ENCODE measurements at regions not wholly inside any gene's neighbourhood (a gene's known extent, or its start where the extent isn't known, plus 50 kb on each side); places are given as distances from the start of the nearest gene placed in this dataset.

DNA sequence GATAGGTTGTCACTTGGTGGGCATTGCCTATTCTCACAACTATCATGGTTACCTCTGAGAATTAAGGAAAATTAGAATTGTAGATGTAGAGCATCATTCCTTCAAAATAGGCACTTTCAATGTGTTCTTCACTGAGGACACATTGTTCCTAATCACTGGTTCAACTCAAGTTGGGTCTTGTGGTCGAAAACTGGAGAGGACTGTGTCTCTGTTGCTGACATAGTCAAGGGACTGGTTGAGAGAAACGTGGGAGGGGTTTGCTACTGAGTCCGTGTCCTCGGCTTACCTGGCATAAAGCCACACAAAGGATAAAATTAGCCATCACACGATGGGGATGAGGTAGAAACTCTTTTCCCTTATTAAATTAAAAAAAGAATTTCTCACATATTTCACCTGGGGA, 205.9 kb upstream of the CD180 start:
- no peak for DNase-seq (ENCODE audit: low read depth, low spot score)
- no peak overlapping the region for H3K4me3 ChIP-seq (ENCODE audit: low read length)

DNA sequence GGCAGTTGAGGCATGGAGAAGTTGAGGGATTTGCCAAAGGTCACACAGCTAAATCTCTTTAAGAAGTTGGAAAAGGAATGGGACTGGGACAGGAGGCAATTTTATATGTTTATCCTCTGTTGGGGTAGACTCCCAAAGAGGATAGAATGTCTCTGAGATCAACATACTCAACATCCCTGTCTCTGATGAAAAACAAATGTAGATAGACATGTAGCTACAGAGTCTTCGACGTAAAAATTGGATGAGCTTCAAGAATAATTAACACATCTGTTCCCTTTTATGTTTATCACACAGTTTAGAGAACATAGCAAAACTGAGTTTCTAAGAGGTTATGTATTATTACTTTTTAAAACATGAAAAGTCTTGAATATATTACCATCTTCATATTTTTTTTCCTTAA, 204.6 kb upstream of the CD180 start:
- no peak for DNase-seq (ENCODE audit: low read depth, low spot score)
- no peak overlapping the region for H3K4me3 ChIP-seq (ENCODE audit: low read length)

DNA sequence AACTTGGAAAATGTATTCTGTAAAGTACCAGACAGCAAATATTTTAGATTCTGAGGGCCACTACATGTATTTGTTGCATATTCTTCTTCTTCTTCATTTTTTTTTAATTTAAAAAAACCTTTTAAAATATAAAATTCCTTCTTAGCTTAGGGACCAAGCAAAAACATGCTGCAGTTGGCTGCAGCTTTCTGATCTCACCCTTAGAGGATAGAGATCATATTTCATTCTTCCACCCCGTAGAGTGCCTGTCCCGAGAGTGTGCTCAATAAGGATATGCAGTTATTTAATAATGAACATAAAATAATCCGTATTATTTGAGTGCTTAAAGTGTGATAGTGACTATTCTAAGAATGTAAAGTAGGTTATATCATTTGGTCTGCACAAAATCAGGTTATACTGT, 204.2 kb upstream of the CD180 start:
- no peak for DNase-seq (ENCODE audit: low read depth, low spot score)
- H3K4me3 ChIP-seq (ENCODE audit: low read length) = no peak overlapping the region

DNA sequence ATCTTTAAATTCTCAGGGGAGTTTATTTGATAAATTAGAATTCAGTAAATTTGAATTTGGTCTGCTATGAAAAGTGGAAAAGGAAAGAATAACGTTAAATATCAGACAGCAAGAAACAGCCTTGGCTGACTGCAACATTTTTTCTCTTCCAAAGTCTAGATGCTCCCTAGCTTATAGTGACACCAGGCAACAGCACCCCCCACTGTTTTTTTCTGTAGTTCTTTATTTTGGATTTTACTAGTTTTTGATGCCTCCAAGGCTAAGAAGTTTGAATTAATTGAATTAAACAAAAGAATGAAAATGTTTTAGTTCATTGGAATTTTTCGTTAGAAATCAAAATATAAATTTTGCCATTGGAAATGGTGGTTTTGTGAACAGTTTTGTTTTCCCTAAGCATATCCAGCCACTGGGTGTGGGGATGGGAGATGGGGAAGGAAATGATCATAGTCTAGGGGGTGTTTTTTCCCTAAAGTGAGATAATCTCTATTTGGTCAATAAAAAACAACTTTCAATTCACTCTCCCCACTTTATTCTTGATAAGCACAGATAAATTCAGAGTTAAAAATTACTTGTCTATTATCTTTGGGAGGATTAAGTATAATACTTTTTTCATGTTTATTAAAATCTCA, 199.3 kb upstream of the CD180 start:
- no peak for DNase-seq (ENCODE audit: low read depth, low spot score)
- H3K4me3 ChIP-seq (ENCODE audit: low read length) = no peak overlapping the region

DNA sequence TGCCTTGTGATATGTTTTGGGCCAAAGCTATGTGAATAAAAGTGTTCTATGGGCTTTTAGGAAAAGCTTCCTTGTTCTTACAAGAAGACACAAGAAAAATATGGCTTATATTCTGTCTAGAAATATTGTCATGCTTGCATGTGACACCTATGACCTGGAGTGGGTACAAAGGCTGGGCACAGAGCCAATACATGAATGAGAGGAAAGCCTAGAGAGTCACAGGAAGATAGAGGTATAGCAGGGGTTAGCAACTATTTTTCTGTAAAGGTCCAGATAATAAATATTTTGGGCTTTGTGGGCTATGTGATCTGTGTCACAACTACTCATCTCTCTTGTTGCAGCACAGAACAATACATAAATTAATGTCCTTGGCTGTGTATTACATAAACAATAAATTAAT, 196.6 kb upstream of the CD180 start:
- H3K4me3 ChIP-seq (ENCODE audit: low read length) = no peak overlapping the region
- DNase-seq (ENCODE audit: low read depth, low spot score) = no peak

DNA sequence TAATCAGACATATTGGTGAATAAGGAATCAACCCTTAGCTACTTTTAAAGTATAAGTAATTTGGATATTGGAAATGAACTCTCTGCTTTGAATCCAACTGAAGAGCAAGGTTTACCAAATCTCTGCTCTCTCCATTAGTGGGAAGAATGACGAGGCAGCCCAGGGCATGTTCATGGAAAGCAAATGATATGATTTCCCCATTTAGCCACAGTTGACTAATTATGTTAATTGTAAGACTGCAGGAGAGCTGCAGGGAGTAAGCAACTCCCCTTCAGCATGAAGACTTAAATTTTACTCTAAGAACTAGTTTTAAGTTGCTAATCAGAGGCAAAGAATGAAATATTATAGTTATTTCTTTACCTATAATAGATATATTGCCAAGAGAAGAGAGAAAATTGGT, 194.3 kb upstream of the CD180 start:
- no peak overlapping the region for H3K4me3 ChIP-seq (ENCODE audit: low read length)
- no peak for DNase-seq (ENCODE audit: low read depth, low spot score)

DNA sequence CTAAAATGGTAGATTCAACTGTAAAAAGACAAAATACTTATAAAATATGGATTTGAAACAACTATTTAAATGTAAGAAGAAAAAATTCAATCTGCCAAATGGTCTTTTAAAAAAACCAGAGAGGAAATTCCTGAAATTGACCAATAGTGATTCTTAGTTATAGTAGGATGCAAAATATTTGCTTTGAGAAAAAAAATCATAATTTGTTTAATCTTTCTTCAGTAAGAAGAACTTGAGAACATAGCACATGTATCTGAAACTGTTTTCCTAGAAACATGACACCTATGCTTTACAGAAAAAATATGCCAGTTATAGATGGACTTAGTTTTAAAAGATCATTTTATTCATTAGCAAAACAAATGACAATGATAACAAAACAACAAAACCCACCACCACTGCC, 186.9 kb upstream of the CD180 start:
- no peak overlapping the region for H3K4me3 ChIP-seq (ENCODE audit: low read length)
- DNase-seq (ENCODE audit: low read depth, low spot score) = no peak

DNA sequence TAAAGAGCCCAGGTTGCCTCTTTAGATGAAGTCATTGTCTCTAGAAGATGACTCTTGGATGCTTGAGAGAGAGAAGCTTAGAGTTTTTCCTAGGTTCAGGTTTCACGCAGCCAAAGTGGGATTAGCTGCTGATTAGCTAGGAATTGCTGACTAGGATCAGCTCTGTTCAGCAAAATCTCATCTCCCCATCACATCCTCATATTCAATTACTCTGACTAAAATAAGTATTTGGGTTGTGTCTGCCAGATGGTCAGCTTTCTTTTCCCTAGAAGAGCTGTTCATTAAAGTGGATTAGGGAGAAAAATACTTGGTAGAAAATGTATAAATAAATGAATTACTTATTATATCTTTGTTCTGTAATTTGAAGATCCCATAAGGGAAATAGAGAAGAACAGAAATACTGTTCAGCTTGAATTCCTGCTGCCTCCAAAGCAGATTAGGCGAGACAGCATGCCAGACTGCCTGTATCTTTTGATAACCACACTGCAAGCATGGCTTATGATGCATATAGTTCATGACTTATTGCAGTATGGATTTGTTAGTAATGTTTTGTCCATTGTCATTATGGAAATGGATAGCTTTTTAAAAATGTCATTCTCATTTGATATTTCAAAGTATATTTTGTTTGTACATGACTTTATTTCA, 184.8 kb upstream of the CD180 start:
- no peak for DNase-seq (ENCODE audit: low read depth, low spot score)
- no peak overlapping the region for H3K4me3 ChIP-seq (ENCODE audit: low read length)

DNA sequence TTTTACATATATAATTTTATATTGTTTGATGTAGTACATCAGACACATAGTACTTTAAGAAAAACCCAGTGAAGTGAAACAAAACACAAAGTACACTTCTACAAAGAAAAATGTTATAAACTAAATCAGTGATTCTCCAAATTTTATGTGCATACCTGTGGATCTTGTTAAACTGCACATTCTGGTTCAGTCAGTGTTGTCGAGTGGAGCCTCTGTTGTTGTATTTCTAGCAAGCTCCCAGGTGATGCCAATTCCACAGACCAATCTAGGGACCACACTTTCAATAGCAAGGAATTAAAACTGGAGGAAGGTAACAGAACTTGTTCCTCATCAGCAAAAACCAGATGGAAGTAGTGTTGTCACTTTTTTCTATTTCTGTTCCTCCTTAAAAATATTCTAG, 183.8 kb upstream of the CD180 start:
- no peak for DNase-seq (ENCODE audit: low read depth, low spot score)
- no peak overlapping the region for H3K4me3 ChIP-seq (ENCODE audit: low read length)

DNA sequence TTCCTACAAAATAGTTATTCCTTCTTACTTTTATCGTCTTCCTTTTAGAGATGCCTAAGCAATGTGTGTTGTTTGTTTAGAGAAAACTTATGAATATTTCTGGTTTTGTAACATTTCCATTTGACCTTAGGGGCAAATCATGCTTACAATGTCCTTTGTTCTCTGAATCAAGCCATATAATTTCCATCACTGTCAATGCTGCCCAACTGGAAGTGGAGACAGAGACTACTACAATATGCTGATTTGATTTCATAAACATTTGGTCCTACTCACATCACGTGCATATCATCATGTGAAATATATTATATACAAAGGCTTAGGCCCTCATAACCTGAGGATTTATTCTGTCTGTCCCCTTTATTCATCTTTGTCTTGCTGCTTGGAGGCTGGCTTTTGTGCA, 183.2 kb upstream of the CD180 start:
- H3K4me3 ChIP-seq (ENCODE audit: low read length) = no peak overlapping the region
- no peak for DNase-seq (ENCODE audit: low read depth, low spot score)

DNA sequence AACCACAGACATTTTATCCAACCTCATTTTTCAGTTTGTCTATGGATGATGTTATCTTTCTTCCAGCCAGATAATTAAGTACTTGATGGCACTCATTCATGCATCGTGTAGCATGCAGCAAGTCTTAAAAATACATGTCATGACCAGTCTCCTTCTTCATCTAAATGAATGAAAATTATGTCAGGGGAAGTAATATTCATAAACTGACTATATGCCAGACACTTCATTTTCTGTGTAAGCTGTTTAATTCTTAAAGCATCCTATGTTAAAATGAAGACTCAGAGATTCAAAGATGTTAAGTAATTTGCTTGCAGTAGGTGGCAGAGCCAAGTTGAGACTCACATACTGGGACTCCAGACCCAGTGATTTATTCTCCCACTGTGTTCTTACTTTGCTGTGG, 181.7 kb upstream of the CD180 start:
- H3K4me3 ChIP-seq (ENCODE audit: low read length) = no peak overlapping the region
- no peak for DNase-seq (ENCODE audit: low read depth, low spot score)

DNA sequence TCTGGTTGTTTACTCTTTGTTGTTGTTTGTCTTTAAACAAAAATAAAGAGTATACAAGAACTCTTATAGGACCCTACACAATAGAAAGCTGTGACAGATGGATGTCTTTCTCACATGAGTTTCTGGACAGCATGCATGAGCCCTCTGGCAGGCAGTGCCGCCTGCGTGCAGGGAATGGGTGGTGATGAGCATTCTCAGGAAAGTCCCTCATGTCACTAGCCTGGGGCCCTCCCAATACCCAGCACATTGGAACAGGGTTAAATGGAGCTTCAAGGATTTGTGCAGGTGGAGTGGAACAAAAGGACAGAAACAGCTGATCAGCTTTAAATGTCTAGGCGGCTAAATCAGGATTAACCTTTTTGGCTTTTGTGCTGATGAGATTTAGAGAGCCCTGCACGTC, 181.0 kb upstream of the CD180 start:
- DNase-seq (ENCODE audit: low read depth, low spot score) = no peak

DNA sequence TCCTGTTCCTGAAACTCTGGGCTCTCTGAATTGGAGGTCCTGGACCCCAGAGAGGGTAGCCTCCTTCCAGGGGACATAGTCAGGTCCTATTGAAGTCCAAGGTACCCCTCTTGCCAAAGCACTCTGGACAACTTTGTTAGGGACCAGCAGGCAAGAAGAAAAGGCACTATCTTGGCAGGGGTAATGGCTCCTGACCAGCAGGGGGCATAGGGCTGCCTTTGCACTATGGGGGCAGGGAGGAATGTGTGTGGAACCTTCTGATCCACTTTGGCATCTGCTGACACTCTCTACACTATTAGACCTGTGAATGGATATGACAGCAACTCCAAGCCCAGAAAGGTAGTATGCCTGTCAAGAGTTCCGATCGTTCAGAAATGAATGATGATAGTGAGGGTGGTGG, 179.0 kb upstream of the CD180 start:
- no peak for DNase-seq (ENCODE audit: low read depth, low spot score)
- no peak overlapping the region for H3K4me3 ChIP-seq (ENCODE audit: low read length)

More for the DNA sequence above, 181.0 kb upstream of the CD180 start:
- no peak overlapping the region for H3K4me3 ChIP-seq (ENCODE audit: low read length)

DNA sequence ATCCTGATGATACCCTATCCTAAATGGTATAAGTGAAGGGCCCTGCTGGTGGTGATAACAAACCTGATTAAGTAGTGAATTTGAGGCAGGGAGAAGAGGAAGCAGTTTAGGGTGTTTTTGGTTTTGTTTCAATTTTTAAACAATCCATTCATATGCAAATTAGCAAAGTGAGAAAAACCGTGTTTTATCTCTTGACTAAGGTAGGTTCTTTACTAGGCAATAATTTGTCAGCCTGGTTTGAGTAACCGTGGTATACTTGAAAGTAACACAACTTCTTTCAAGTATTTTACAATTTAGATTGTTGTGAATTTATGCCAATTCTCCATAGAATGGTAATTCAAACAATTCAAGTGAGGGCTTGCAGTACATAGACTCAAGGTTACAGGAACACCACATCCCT, 177.8 kb upstream of the CD180 start:
- DNase-seq (ENCODE audit: low read depth, low spot score) = no peak
- no peak overlapping the region for H3K4me3 ChIP-seq (ENCODE audit: low read length)

DNA sequence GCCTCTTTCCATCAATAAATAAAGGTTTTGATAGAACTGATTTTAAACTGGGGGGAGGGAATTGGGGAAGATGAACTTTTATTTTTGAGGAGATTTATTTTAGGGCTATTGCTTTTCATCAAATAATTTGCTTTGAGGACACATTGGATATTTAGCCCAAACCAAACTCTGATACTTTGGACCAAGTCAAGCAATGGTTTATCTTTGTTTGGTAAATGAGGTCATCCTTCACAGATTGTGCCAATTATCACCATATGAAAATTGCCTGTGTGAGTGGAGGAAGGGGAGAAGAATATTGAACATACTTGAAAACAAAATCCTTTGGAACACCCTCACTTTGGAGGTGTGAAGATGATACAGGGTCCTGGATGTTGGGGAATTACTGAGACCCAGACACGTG, 176.9 kb upstream of the CD180 start:
- H3K4me3 ChIP-seq (ENCODE audit: low read length) = no peak overlapping the region
- no peak for DNase-seq (ENCODE audit: low read depth, low spot score)

DNA sequence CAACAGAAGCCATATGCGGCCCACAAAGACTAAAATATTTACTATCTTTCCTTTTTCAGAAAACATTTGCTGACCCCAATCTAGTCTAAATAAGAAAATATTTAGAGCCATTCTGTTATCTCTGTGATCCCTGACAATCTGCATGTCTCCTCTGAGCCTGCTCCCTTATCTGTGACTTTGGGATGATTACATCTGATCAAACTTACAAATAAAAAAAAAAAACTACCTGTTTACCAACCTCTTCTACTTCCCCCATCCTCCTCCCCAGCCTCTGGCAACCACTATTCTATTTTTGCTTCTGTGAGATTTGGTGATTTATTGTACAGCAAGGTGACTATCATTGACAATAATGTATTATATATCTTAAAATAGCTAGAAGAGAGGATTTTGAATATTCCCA, 176.3 kb upstream of the CD180 start:
- H3K4me3 ChIP-seq (ENCODE audit: low read length) = no peak overlapping the region
- no peak for DNase-seq (ENCODE audit: low read depth, low spot score)

DNA sequence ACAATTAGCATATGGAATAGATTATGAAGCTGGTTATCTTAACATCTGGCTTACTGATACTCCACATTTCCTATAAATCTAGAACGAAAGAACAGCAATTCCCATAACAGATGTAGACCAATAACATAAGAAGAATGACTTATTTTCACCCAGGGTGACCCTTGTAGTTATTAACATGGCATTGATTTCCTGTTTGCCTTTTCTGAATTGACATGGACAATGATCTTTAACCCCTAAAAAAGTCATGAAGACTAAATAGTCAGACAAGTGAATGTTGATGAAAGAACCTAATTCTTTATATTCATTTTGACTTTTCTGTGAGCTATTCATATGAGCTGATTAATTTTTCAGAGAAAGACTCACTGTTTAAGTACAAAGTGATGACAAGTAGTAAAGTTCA, 175.3 kb upstream of the CD180 start:
- H3K4me3 ChIP-seq (ENCODE audit: low read length) = no peak overlapping the region
- DNase-seq (ENCODE audit: low read depth, low spot score) = no peak

DNA sequence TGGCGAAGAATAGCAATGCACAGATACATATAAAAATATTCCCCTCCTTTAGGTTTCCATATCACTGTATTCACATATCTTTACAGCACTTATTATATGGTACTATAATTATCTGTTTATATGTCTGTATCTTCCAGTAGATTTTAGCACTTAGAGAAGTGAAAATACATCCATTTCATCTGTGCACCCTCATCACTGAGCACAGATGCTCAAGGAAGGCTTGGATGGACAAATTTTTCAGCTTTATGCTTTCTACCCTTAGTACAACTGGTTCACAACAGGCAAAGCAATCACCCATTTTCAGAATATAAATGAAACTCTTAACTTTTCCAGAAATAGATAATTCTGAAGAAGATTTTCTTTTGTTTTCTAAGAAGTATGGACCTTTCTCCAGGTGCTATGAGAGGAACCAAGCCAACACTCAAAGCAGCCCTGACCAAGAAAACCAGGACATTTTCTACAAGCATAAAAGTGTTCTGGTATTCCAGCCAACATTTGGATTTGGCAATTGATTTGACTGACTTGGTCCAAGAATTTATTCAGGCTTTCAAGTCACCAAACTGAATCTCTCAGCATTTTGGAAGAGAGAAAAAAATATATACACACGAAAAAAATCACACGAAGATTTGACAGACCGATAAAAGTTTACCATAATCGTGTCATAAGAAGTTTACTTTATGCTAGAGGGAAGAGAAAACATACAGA, 170.2 kb upstream of the CD180 start:
- H3K4me3 ChIP-seq (ENCODE audit: low read length) = no peak overlapping the region
- DNase-seq (ENCODE audit: low read depth, low spot score) = no peak

DNA sequence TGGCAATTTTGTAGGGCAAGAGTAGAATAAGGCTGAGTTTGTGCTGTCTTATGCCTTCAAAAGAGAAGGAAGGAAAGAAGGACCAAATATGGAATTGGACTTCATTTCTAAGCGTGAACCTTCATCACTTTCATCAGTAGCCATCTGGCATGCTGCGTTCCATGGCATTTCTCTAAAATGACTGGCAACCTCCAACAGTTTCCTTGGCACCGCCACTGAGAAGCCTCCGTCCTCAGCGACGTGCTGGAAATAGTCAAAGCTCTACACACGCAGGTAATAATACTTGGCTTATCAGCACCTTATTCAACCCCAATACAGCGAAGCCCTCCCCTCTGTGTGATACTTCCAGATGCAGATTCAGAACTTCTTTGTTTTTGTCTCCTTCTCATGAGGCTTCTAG, 169.7 kb upstream of the CD180 start:
- no peak for DNase-seq (ENCODE audit: low read depth, low spot score)
- no peak overlapping the region for H3K4me3 ChIP-seq (ENCODE audit: low read length)

DNA sequence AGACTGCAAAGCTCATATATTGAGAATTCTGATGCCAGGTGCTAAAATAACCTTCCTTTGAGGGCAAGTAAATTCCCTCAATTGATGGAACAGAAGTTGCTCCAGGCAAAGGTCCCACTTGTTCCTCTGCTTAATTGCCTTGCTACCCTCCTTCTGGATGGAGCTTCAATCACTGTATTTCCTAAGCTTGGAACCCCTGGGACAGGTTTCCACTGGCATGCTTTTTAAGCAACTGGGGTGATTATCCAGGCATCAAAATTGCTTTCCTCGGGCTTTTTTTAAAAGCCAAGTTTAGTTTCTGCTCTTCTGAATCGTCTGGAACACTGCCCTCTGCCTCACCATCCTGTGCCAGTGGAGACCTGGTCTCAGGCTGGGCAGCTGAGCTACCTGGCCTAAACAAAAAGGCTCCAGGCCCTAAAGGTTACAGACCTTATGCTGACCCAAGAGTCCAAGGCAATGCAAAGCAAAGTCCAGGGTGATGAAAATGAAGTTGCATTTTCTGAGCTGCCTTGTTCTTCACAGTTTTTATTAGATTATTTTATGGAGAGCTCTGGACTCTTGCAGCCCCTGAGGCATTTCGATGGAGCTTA, 167.9 kb upstream of the CD180 start:
- no peak overlapping the region for H3K4me3 ChIP-seq (ENCODE audit: low read length)
- DNase-seq (ENCODE audit: low read depth, low spot score) = no peak

Data from Jurkat, Clone E6-1 (cell line).